Stimulated activated CD4-positive, alpha-beta T cell treated with anti-CD3 and anti-CD28 coated beads, Interleukin-1b, Interleukin-23, amount 100 ng/mL, for 48 hours (primary cell): ENCODE measurements at regions not wholly inside any gene's neighbourhood (a gene's known extent, or its start where the extent isn't known, plus 50 kb on each side); places are given as distances from the start of the nearest gene placed in this dataset.
"Not testable (repeated sequence)": the region's sequence is repeated elsewhere in the genome, so short reads cannot be mapped to it uniquely, and the experiment has no call there.

Source experiments
- DNase-seq: peaks from one replicate; pipeline ENCODE4 v3.0.0-alpha.2; 2020

GRCh38 chr3:8147711-8148110 lies 353.9 kb upstream of the LMCD1 start:
- DNase-seq = no peak

GRCh38 chr3:8152821-8153418 lies 348.7 kb upstream of the LMCD1 start:
- no peak for DNase-seq

GRCh38 chr3:8153800-8154199 lies 347.8 kb upstream of the LMCD1 start:
- no peak for DNase-seq

GRCh38 chr3:8154617-8155016 lies 347.0 kb upstream of the LMCD1 start:
- DNase-seq = no peak

- DNase-seq = no peak
Observed at GRCh38 chr3:8156138-8156537, 345.5 kb upstream of the LMCD1 start.

- DNase-seq = no peak
Observed at GRCh38 chr3:8156831-8157230, 344.8 kb upstream of the LMCD1 start.

GRCh38 chr3:8157640-8158039 lies 344.0 kb upstream of the LMCD1 start:
- no peak for DNase-seq

- no peak for DNase-seq
Observed at GRCh38 chr3:8164145-8164544, 337.5 kb upstream of the LMCD1 start.

GRCh38 chr3:8166014-8166413 lies 335.6 kb upstream of the LMCD1 start:
- no peak for DNase-seq

- no peak for DNase-seq
Observed at GRCh38 chr3:8170971-8171508, 330.6 kb upstream of the LMCD1 start.

- DNase-seq = no peak
Observed at GRCh38 chr3:8173892-8174291, 327.7 kb upstream of the LMCD1 start.

- not testable (repeated sequence) for DNase-seq
Observed at GRCh38 chr3:8176759-8177483, 324.7 kb upstream of the LMCD1 start.

- not testable (repeated sequence) for DNase-seq
Observed at GRCh38 chr3:8178516-8178915, 323.1 kb upstream of the LMCD1 start.

GRCh38 chr3:8182904-8183303 lies 318.7 kb upstream of the LMCD1 start:
- no peak for DNase-seq

- no peak for DNase-seq
Observed at GRCh38 chr3:8183627-8184026, 318.0 kb upstream of the LMCD1 start.

- no peak for DNase-seq
Observed at GRCh38 chr3:8186213-8186612, 315.4 kb upstream of the LMCD1 start.

GRCh38 chr3:8187996-8188395 lies 313.6 kb upstream of the LMCD1 start:
- DNase-seq = no peak

- DNase-seq = no peak
Observed at GRCh38 chr3:8189051-8189450, 312.6 kb upstream of the LMCD1 start.

- DNase-seq = no peak
Observed at GRCh38 chr3:8191406-8191805, 310.2 kb upstream of the LMCD1 start.

- DNase-seq = no peak
Observed at GRCh38 chr3:8197384-8197783, 304.2 kb upstream of the LMCD1 start.

- no peak for DNase-seq
Observed at GRCh38 chr3:8198605-8199004, 303.0 kb upstream of the LMCD1 start.

GRCh38 chr3:8200996-8201395 lies 300.6 kb upstream of the LMCD1 start:
- DNase-seq = no peak

GRCh38 chr3:8201886-8202285 lies 299.7 kb upstream of the LMCD1 start:
- DNase-seq = no peak

GRCh38 chr3:8204331-8204730 lies 297.3 kb upstream of the LMCD1 start:
- DNase-seq = no peak
